ENCODE measurements at regions not wholly inside any gene's neighbourhood (a gene's known extent, or its start where the extent isn't known, plus 50 kb on each side); places are given as distances from the start of the nearest gene placed in this dataset.
"Not testable (repeated sequence)": the region's sequence is repeated elsewhere in the genome, so short reads cannot be mapped to it uniquely, and the experiment has no call there.

DNA sequence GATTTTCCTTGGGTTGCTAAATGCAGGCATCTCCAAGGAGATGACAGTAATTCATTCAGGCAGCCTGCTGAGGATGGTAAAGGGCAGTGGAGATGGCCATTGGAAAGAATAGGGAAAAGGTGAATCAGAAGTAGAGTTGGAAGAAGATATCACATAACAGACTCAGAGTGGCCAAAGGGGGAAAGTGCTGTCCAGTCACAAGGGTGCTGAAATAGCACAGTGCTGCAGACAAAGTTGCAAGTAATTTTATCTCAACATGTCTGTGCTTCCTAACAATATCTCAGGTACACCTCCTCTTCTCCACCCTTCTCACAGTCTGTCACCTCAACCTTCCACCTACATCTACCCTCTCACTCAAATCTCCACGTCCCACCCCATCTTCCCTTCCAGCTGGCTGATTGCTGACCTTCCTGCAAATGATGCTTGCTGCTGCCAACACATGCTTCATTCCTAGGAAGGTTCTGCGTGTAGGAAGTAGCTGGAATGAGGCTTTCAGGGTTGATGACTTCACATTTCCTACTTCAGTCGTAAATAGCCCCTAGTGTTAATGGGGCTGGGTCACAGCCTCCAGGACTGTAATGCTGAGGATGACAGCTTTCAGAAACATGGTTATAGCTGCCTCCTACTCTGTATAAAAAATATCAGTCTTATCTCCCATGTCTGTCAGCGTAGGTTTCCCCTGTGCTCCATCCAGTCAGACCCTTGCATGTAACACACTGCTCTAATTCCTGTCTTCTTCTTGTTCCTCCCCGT is 123.9 kb downstream of the CTNND1 start:
- Histone ChIP-seq H3K9me3 (no peaks in the 10 kb centered on the region), H3K36me3 (no peaks in the 10 kb centered on the region), H3K27ac (no peak overlapping the region), H3K4me1 (no peaks in the 10 kb centered on the region), H3K4me3 (no peak overlapping the region), H3K27me3 (no peaks in the 10 kb centered on the region)
- TF ChIP-seq, protein P1, sequence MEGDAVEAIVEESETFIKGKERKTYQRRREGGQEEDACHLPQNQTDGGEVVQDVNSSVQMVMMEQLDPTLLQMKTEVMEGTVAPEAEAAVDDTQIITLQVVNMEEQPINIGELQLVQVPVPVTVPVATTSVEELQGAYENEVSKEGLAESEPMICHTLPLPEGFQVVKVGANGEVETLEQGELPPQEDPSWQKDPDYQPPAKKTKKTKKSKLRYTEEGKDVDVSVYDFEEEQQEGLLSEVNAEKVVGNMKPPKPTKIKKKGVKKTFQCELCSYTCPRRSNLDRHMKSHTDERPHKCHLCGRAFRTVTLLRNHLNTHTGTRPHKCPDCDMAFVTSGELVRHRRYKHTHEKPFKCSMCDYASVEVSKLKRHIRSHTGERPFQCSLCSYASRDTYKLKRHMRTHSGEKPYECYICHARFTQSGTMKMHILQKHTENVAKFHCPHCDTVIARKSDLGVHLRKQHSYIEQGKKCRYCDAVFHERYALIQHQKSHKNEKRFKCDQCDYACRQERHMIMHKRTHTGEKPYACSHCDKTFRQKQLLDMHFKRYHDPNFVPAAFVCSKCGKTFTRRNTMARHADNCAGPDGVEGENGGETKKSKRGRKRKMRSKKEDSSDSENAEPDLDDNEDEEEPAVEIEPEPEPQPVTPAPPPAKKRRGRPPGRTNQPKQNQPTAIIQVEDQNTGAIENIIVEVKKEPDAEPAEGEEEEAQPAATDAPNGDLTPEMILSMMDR (IDR thresholded peaks at IDR 0.05), result no peak
- no peak for DNase-seq (ENCODE audit: low spot score)

DNA sequence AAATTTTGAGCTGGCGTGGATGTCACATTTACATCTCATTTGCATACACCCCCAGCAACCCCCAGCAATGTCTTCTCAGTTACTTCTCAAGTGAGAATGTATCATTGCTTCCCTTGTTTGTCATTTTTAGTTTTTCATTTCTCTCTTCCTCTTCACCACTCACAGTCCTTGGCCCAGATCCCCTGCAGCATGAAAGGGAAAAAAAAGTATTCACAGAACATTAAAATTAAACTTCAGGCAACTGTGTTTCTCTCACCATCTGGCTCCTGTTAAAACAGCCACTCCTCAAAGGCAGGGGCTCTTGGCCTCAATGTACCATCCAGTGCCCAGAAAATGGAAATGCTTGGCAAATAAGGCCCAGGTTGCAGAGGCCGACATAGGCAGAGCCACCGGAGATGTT is 126.8 kb downstream of the CTNND1 start:
- no peak for DNase-seq (ENCODE audit: low spot score)
- TF ChIP-seq, protein P1 (IDR thresholded peaks at IDR 0.05), result no peak

DNA sequence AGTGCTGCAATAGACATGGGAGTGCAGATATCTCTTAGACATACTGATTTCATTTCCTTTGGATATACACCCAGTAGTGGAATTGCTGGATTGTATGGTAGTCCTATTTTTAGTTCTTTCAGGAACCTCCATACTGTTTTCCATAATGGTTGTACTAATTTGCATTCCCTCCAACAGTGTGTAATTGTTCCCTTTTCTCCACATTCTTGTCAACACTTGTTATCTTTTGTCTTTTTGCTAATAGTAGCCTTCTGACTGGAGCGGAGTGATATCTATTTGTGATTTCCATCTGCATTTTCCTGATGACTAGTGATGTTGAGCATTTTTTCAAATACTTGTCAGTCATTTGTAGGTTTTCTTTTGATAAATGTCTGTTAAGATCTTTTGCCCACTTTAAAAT is 128.9 kb downstream of the CTNND1 start:
- TF ChIP-seq, protein P1 (IDR thresholded peaks at IDR 0.05), result no peak
- DNase-seq (ENCODE audit: low spot score), result no peak
- Histone ChIP-seq H3K9me3 (no peaks in the 10 kb centered on the region), H3K27ac (no peak overlapping the region), H3K36me3 (no peaks in the 10 kb centered on the region), H3K27me3 (no peaks in the 10 kb centered on the region), H3K4me3 (no peak overlapping the region), H3K4me1 (no peaks in the 10 kb centered on the region)

More for the DNA sequence above, 126.8 kb downstream of the CTNND1 start:
- H3K27ac ChIP-seq, result no peak overlapping the region
- H3K9me3 ChIP-seq, result no peaks in the 10 kb centered on the region
- H3K4me3 ChIP-seq, result no peak overlapping the region
- no peaks in the 10 kb centered on the region for H3K4me1 ChIP-seq
- no peaks in the 10 kb centered on the region for H3K27me3 ChIP-seq
- no peaks in the 10 kb centered on the region for H3K36me3 ChIP-seq

DNA sequence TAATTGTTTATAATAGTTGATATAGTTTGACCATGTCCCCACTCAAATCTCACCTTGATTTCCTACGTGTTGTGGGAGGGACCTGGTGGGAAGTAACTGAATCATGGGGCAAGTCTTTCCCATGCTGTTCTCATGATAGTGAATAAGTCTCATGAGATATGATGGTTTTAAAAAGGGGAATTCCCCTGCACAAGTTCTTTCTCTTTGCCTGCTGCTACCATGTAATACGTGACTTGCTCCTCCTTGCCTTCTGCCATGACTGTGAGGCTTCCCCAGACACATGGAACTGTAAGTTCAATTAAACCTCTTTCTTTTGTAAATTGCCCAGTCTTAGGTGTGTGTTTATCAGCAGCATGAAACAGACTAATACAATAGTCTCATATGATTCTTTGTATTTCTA is 130.5 kb upstream of the OR9Q1 start:
- not testable (repeated sequence) for DNase-seq (ENCODE audit: low spot score); H3K4me3 ChIP-seq; H3K36me3 ChIP-seq; H3K27ac ChIP-seq; H3K9me3 ChIP-seq; H3K27me3 ChIP-seq; H3K4me1 ChIP-seq

DNA sequence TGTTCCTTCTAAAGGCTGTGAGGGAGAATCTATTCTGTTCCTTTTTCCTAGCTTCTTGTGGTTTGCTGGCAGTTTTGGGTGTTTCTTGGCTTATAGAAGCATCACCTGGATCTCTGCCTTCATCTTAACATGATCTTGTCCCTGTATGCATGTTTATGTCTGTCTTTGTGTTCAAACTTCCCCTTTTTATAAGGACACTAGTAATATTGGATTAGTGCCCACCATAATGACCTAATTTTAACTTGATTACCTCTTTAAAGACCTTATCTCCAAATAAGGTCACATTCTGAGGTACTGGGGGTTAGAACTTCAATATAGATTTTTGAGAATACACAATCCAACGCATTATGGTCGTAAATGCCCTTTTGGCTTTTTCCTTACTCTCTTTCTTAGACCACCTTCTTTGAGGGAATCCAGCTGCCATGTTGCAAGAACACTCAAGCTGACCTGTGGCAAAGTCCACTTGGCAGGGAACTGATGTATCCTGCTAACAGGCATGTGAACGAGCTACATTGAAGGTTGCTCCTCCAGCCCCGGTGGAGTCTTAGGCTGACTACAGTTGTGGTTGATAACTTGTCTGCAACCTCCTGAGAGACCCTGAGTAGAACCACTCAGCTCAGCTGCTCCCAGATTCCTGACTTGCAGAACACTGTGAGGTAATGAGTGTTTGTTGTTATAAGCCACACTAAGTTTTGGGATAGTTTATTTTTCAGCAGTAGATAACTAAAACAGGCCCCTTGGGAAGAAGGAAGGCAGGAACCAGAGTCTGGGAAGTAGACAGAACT is 127.1 kb upstream of the OR9Q1 start:
- no peaks in the 10 kb centered on the region for H3K27me3 ChIP-seq
- H3K4me3 ChIP-seq, result no peak overlapping the region
- DNase-seq (ENCODE audit: low spot score), result no peak
- no peaks in the 10 kb centered on the region for H3K36me3 ChIP-seq
- H3K4me1 ChIP-seq, result no peaks in the 10 kb centered on the region
- H3K9me3 ChIP-seq, result no peaks in the 10 kb centered on the region
- TF ChIP-seq, protein P1 (IDR thresholded peaks at IDR 0.05), result no peak
- no peak overlapping the region for H3K27ac ChIP-seq

DNA sequence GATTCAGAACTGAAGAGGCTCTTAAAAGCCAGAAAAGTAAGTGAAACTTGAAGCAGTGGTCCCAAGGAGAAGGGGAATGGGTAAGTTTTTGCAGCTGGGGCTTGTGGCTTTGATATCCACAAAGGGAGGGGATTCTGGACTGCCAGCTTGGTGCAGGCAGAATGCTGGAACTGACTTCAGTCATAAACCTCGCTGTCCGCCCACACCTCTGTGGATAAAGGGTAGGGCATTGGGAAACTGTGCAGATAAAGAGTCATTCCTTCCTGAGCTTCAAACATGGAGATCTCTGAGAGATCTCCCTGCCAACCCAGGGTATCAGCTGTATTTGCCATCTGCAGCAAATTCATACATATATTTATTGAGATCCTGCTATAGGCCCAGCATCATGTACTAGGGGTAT is 124.3 kb upstream of the OR9Q1 start:
- TF ChIP-seq, protein P1 (IDR thresholded peaks at IDR 0.05), result no peak
- Histone ChIP-seq H3K4me3 (no peak overlapping the region), H3K9me3 (no peaks in the 10 kb centered on the region), H3K27ac (no peak overlapping the region), H3K36me3 (no peaks in the 10 kb centered on the region), H3K27me3 (no peaks in the 10 kb centered on the region), H3K4me1 (no peaks in the 10 kb centered on the region)
- DNase-seq (ENCODE audit: low spot score), result no peak
